ENCODE measurements at regions not wholly inside any gene's neighbourhood (a gene's known extent, or its start where the extent isn't known, plus 50 kb on each side); places are given as distances from the start of the nearest gene placed in this dataset.

DNA sequence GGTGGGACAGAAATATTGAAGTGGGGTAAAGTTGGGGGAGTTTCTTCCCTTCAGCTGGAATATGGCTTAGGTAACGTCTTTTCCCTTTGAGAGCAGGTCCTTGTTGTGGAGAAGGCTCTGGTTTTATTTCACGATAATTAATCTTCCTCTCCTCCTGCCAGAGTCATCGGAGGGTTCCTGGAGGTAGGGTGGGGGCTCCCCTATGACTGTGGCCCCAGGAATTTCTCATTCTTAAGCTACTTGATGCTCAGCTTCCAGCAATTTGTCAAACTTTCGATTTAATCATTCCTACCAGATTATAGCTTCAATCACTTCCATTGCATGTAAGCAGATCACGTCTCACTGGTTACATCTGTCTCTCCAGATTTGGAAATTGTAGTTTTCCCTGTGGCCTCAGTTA is 242.8 kb upstream of the PLET1 start (continued):
- TF ChIP-seq, protein P1, sequence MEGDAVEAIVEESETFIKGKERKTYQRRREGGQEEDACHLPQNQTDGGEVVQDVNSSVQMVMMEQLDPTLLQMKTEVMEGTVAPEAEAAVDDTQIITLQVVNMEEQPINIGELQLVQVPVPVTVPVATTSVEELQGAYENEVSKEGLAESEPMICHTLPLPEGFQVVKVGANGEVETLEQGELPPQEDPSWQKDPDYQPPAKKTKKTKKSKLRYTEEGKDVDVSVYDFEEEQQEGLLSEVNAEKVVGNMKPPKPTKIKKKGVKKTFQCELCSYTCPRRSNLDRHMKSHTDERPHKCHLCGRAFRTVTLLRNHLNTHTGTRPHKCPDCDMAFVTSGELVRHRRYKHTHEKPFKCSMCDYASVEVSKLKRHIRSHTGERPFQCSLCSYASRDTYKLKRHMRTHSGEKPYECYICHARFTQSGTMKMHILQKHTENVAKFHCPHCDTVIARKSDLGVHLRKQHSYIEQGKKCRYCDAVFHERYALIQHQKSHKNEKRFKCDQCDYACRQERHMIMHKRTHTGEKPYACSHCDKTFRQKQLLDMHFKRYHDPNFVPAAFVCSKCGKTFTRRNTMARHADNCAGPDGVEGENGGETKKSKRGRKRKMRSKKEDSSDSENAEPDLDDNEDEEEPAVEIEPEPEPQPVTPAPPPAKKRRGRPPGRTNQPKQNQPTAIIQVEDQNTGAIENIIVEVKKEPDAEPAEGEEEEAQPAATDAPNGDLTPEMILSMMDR (IDR thresholded peaks at IDR 0.05; ENCODE audit: low read depth, low read length, missing input control), result no peak
- no peak for TF ChIP-seq HNF4G (IDR thresholded peaks at IDR 0.05)
- TF ChIP-seq, protein P2, sequence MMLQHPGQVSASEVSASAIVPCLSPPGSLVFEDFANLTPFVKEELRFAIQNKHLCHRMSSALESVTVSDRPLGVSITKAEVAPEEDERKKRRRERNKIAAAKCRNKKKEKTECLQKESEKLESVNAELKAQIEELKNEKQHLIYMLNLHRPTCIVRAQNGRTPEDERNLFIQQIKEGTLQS (IDR thresholded peaks at IDR 0.05), result no peak
- no peak for TF ChIP-seq FOXA2 (IDR thresholded peaks at IDR 0.05)
- TF ChIP-seq RAD21 (IDR thresholded peaks at IDR 0.05), result no peak
- TF ChIP-seq EGR1 (IDR thresholded peaks at IDR 0.05; ENCODE audit: low read depth in 2 of 2), result no peak
- TF ChIP-seq FOXA1 (IDR thresholded peaks at IDR 0.05), result no peak
- no peak for TF ChIP-seq YY1 (IDR thresholded peaks at IDR 0.05)

DNA sequence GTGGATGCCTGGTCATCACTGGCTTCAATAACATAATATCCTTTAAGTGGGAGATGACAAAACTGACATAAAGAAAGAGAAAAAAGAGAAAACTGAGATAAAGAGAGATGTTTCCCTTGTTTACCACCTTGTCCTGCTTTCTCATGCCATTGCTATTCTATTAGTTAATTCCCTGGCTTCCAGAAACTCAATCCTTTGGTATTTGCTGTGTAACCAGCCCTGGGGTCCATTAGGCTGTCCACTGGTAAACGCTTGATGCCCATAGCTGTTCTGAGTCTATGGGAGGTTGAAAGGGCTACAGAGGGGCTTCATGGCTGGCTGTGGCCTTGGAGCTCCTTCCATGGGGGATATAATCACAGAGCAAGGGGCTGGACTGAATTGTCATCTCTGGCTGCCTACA is 243.4 kb upstream of the PLET1 start:
- Histone ChIP-seq H3K9ac (ENCODE audit: low read depth in 1 of 2, low read length in 2 of 2) (no peak overlapping the region), H3K27ac (ENCODE audit: low read depth in 1 of 2, low read length in 2 of 2) (no peak overlapping the region), H3K9me3 (ENCODE audit: control insufficient read depth in 4 of 4, low read length in 3 of 4) (no peaks in the 10 kb centered on the region), H3K27me3 (ENCODE audit: control insufficient read depth in 4 of 4, insufficient read depth in 4 of 4, low read length in 3 of 4) (no peaks in the 10 kb centered on the region), H3K4me1 (ENCODE audit: control insufficient read depth in 4 of 4, insufficient read depth in 4 of 4, low read length in 3 of 4) (no peaks in the 10 kb centered on the region), H3K36me3 (ENCODE audit: control insufficient read depth in 4 of 4, insufficient read depth in 3 of 4, low read depth in 1 of 4, low read length in 3 of 4) (no peaks in the 10 kb centered on the region), H3K4me3 (ENCODE audit: low read depth in 1 of 3, low read length in 3 of 3) (no peak overlapping the region)
- no peak for DNase-seq (ENCODE audit: low spot score)
- WGBS, result 92% methylated on average over 1 of the region's 1 CpG
- no peak for TF ChIP-seq TAF1 (conservative IDR thresholded peaks at IDR 0.05)
- TF ChIP-seq HNF4A (conservative IDR thresholded peaks at IDR 0.05), result no peak
- TF ChIP-seq, protein P2 (IDR thresholded peaks at IDR 0.05), result no peak
- TF ChIP-seq FOXA2 (IDR thresholded peaks at IDR 0.05), result no peak
- no peak for TF ChIP-seq HNF4G (IDR thresholded peaks at IDR 0.05)
- TF ChIP-seq JUND (IDR thresholded peaks at IDR 0.05), result no peak
- TF ChIP-seq, protein P1 (IDR thresholded peaks at IDR 0.05; ENCODE audit: low read depth, low read length, missing input control), result no peak
- TF ChIP-seq, protein P3, sequence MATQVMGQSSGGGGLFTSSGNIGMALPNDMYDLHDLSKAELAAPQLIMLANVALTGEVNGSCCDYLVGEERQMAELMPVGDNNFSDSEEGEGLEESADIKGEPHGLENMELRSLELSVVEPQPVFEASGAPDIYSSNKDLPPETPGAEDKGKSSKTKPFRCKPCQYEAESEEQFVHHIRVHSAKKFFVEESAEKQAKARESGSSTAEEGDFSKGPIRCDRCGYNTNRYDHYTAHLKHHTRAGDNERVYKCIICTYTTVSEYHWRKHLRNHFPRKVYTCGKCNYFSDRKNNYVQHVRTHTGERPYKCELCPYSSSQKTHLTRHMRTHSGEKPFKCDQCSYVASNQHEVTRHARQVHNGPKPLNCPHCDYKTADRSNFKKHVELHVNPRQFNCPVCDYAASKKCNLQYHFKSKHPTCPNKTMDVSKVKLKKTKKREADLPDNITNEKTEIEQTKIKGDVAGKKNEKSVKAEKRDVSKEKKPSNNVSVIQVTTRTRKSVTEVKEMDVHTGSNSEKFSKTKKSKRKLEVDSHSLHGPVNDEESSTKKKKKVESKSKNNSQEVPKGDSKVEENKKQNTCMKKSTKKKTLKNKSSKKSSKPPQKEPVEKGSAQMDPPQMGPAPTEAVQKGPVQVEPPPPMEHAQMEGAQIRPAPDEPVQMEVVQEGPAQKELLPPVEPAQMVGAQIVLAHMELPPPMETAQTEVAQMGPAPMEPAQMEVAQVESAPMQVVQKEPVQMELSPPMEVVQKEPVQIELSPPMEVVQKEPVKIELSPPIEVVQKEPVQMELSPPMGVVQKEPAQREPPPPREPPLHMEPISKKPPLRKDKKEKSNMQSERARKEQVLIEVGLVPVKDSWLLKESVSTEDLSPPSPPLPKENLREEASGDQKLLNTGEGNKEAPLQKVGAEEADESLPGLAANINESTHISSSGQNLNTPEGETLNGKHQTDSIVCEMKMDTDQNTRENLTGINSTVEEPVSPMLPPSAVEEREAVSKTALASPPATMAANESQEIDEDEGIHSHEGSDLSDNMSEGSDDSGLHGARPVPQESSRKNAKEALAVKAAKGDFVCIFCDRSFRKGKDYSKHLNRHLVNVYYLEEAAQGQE (IDR thresholded peaks at IDR 0.05), result no peak
- no peak for TF ChIP-seq YY1 (IDR thresholded peaks at IDR 0.05)
- no peak for TF ChIP-seq GABPA (IDR thresholded peaks at IDR 0.05 in 1 of 2, conservative IDR thresholded peaks at IDR 0.05 in 1 of 2)

Data from liver (tissue), 8 donors.